GM23338 (cell line): ENCODE measurements at regions not wholly inside any gene's neighbourhood (a gene's known extent, or its start where the extent isn't known, plus 50 kb on each side); places are given as distances from the start of the nearest gene placed in this dataset.

ENCODE experiments used
- ATAC-seq: fragments of 200-7000 bp; cut with Tn5 transposase; 3 replicates; pipeline ENCODE4 v1.9.1; 2020
- DNase-seq: peaks from one replicate; pipeline ENCODE4 v3.0.0-alpha.2; 2015; ENCODE audit warnings: low spot score
- H2AFZ ChIP-seq: fragments of 200-600 bp; sonication (generic); 2 replicates; pipeline ENCODE4 v1.8.0; 2016; ENCODE audit warnings: antibody characterized with exemption, mild to moderate bottlenecking, moderate library complexity
- H3F3A ChIP-seq: fragments of 200-600 bp; sonication (generic); replicated peaks from 2 replicates; pipeline ENCODE4 v1.8.0; 2017; ENCODE audit warnings: antibody characterized with exemption, mixed run types, low read depth
- H3K27ac ChIP-seq: fragments of 200-600 bp; sonication (generic); 2 replicates; pipeline ENCODE4 v1.6.1; 2016; ENCODE audit warnings: low read depth
- H3K27me3 ChIP-seq: fragments of 200-600 bp; sonication (generic); 2 replicates; pipeline ENCODE4 v1.8.0; 2016; ENCODE audit warnings: mild to moderate bottlenecking, mixed run types, moderate library complexity; ENCODE audit not compliant: insufficient read depth
- H3K36me3 ChIP-seq: fragments of 200-600 bp; sonication (generic); 2 replicates; pipeline ENCODE4 v1.8.0; 2016; ENCODE audit warnings: mild to moderate bottlenecking; ENCODE audit not compliant: insufficient read depth
- H3K4me1 ChIP-seq: fragments of 200-600 bp; sonication (generic); 2 replicates; pipeline ENCODE4 v1.8.0; 2016; ENCODE audit warnings: mild to moderate bottlenecking, moderate library complexity; ENCODE audit not compliant: insufficient read depth
- H3K4me2 ChIP-seq: fragments of 200-600 bp; sonication (generic); 2 replicates; pipeline ENCODE4 v1.7.1; 2017; ENCODE audit warnings: mixed run types
- H3K4me3 ChIP-seq: fragments of 200-600 bp; sonication (generic); 2 replicates; pipeline ENCODE4 v1.6.1; 2016; ENCODE audit warnings: mixed run types
- H3K79me2 ChIP-seq: fragments of 200-600 bp; sonication (generic); replicated peaks from 2 replicates; pipeline ENCODE4 v1.8.0; 2017; ENCODE audit warnings: mild to moderate bottlenecking; ENCODE audit not compliant: insufficient read depth
- H3K9me2 ChIP-seq: fragments of 200-600 bp; sonication (generic); 2 replicates; pipeline ENCODE4 v1.8.0; 2017; ENCODE audit not compliant: insufficient read depth
- H4K20me1 ChIP-seq: fragments of 200-600 bp; sonication (generic); replicated peaks from 2 replicates; pipeline ENCODE4 v1.8.0; 2017; ENCODE audit warnings: mild to moderate bottlenecking; ENCODE audit not compliant: insufficient read depth
- H3K27ac Mint-ChIP-seq: 2 replicates; pipeline ENCODE4 v1.8.0; 2020; ENCODE audit warnings: inconsistent platforms, mild to moderate bottlenecking, moderate library complexity, mixed read lengths
- H3K27me3 Mint-ChIP-seq: 3 replicates; pipeline ENCODE4 v1.8.0; 2022; ENCODE audit warnings: low read depth, mild to moderate bottlenecking, moderate library complexity, mixed read lengths, inconsistent platforms; ENCODE audit not compliant: insufficient read depth, poor library complexity
- H3K36me3 Mint-ChIP-seq: 3 replicates; pipeline ENCODE4 v1.8.0; 2021; ENCODE audit warnings: low read depth, mild to moderate bottlenecking, inconsistent platforms, moderate library complexity, mixed read lengths
- H3K4me1 Mint-ChIP-seq: 3 replicates; pipeline ENCODE4 v1.8.0; 2020; ENCODE audit warnings: mild to moderate bottlenecking, inconsistent platforms, mixed read lengths
- H3K4me3 Mint-ChIP-seq: 3 replicates; pipeline ENCODE4 v1.8.0; 2021; ENCODE audit warnings: moderate library complexity, mild to moderate bottlenecking, inconsistent platforms, mixed read lengths
- H3K9me3 Mint-ChIP-seq: 3 replicates; pipeline ENCODE4 v1.8.0; 2020; ENCODE audit warnings: moderate library complexity, mild to moderate bottlenecking, inconsistent platforms, mixed read lengths
- CREB1 ChIP-seq: fragments of 250-450 bp; sonication (Bioruptor Pico); IDR thresholded peaks from 2 replicates; pipeline ENCODE4 v1.5.0; 2020; ENCODE audit warnings: low read depth, mild to moderate bottlenecking, moderate library complexity
- EZH2phosphoT487 ChIP-seq: fragments of 200-600 bp; sonication (generic); IDR thresholded peaks from one replicate; pipeline ENCODE4 v1.8.1; 2018; ENCODE audit warnings: antibody characterized with exemption; ENCODE audit not compliant: unreplicated experiment
- NANOG ChIP-seq: IDR thresholded peaks from 2 replicates; pipeline ENCODE4 v1.6.1; 2016; ENCODE audit warnings: antibody characterized with exemption, borderline replicate concordance
- POLR2AphosphoS5 ChIP-seq: IDR thresholded peaks from 2 replicates; pipeline ENCODE4 v1.6.1; 2016; ENCODE audit warnings: antibody characterized with exemption, low read depth
- STAT1 ChIP-seq: IDR thresholded peaks from one replicate; pipeline ENCODE4 v1.6.1; 2016; ENCODE audit warnings: antibody characterized with exemption; ENCODE audit not compliant: unreplicated experiment
- ZNF114 ChIP-seq: fragments of 250-450 bp; sonication (Bioruptor Pico); IDR thresholded peaks from 2 replicates; pipeline ENCODE4 v1.5.0; 2020; ENCODE audit warnings: mild to moderate bottlenecking, moderate library complexity
- ZNF331 ChIP-seq: fragments of 250-450 bp; sonication (Bioruptor Pico); IDR thresholded peaks from 2 replicates; pipeline ENCODE4 v1.5.0; 2020; ENCODE audit warnings: low read depth, mild to moderate bottlenecking, moderate library complexity
- TF ChIP-seq, protein P1 (sequence below): IDR thresholded peaks from one replicate; pipeline ENCODE4 v1.6.1; 2018; ENCODE audit warnings: antibody characterized with exemption; ENCODE audit not compliant: unreplicated experiment
- TF ChIP-seq, protein P2 (sequence below), 2 experiments: fragments of 200-600 bp in 1 of 2; sonication (generic) in 1 of 2; conservative IDR thresholded peaks; 2 replicates each; pipeline versions ENCODE4 v1.5.1 to v1.6.1; 2016 to 2017; ENCODE audit warnings: antibody characterized with exemption in 2 of 2, low read depth in 2 of 2, mild to moderate bottlenecking in 2 of 2, moderate library complexity in 1 of 2

DNA sequence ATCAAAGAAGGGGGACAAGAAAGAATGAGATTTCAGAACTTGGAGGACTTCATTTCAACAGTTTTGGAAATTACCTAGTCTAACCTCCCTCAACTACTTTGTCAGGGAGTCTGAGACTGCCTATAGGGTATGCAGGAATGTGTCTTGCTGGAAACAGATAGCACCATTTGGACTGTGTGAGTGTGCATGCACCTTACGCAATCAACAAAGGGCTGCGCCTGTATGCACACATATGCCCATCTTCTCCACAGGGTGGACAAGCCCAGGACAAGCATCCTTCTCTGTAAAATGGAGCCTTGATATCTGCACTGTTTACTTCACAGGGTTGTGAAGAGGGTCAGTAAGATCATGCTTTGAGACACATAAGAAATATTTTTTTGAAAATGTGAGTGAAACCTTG is 305.7 kb upstream of the ASIC2 start:
- Mint-ChIP-seq H3K4me1 (peaks cover 11% of the 10 kb centered on the region), H3K9me3 (no peaks in the 10 kb centered on the region), H3K36me3 (no peaks in the 10 kb centered on the region), H3K27me3 (no peaks in the 10 kb centered on the region), H3K4me3 (no peak overlapping the region), H3K27ac (no peak overlapping the region)
- H3F3A ChIP-seq: no peaks in the 10 kb centered on the region
- no peaks in the 10 kb centered on the region for H4K20me1 ChIP-seq
- no peak overlapping the region for H3K4me3 ChIP-seq
- peaks cover 9% of the 10 kb centered on the region for H3K9me2 ChIP-seq
- DNase-seq (no peak), ATAC-seq (no peak)
- no peaks in the 10 kb centered on the region for H3K27me3 ChIP-seq
- peaks cover 16% of the 10 kb centered on the region; the same call in 1 of the 2 replicates for H3K4me1 ChIP-seq
- H3K36me3 ChIP-seq: no peaks in the 10 kb centered on the region
- TF ChIP-seq, protein P1, sequence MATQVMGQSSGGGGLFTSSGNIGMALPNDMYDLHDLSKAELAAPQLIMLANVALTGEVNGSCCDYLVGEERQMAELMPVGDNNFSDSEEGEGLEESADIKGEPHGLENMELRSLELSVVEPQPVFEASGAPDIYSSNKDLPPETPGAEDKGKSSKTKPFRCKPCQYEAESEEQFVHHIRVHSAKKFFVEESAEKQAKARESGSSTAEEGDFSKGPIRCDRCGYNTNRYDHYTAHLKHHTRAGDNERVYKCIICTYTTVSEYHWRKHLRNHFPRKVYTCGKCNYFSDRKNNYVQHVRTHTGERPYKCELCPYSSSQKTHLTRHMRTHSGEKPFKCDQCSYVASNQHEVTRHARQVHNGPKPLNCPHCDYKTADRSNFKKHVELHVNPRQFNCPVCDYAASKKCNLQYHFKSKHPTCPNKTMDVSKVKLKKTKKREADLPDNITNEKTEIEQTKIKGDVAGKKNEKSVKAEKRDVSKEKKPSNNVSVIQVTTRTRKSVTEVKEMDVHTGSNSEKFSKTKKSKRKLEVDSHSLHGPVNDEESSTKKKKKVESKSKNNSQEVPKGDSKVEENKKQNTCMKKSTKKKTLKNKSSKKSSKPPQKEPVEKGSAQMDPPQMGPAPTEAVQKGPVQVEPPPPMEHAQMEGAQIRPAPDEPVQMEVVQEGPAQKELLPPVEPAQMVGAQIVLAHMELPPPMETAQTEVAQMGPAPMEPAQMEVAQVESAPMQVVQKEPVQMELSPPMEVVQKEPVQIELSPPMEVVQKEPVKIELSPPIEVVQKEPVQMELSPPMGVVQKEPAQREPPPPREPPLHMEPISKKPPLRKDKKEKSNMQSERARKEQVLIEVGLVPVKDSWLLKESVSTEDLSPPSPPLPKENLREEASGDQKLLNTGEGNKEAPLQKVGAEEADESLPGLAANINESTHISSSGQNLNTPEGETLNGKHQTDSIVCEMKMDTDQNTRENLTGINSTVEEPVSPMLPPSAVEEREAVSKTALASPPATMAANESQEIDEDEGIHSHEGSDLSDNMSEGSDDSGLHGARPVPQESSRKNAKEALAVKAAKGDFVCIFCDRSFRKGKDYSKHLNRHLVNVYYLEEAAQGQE: no peak
- TF ChIP-seq EZH2phosphoT487 (no peak), POLR2AphosphoS5 (no peak), STAT1 (no peak)
- no peak overlapping the region for H2AFZ ChIP-seq
- H3K4me2 ChIP-seq: no peak overlapping the region
- H3K27ac ChIP-seq: no peak overlapping the region
- H3K79me2 ChIP-seq: no peaks in the 10 kb centered on the region; the same call in 1 of the 2 replicates

- Histone ChIP-seq H3F3A (no peaks in the 10 kb centered on the region), H3K27me3 (no peaks in the 10 kb centered on the region), H4K20me1 (no peaks in the 10 kb centered on the region), H3K9me2 (peaks cover 4% of the 10 kb centered on the region; the same call in 1 of the 2 replicates), H3K4me3 (no peak overlapping the region), H2AFZ (no peak overlapping the region), H3K36me3 (no peaks in the 10 kb centered on the region), H3K4me1 (no peaks in the 10 kb centered on the region), H3K4me2 (no peak overlapping the region), H3K27ac (no peak overlapping the region), H3K79me2 (no peaks in the 10 kb centered on the region)
- H3K9me3 Mint-ChIP-seq: no peaks in the 10 kb centered on the region
- ATAC-seq: peak; percentile 63
- no peak overlapping the region for H3K4me3 Mint-ChIP-seq
- DNase-seq: peak; percentile 50
- no peaks in the 10 kb centered on the region for H3K4me1 Mint-ChIP-seq
- H3K27me3 Mint-ChIP-seq: peaks cover 2% of the 10 kb centered on the region
- H3K27ac Mint-ChIP-seq: no peak overlapping the region
- H3K36me3 Mint-ChIP-seq: no peaks in the 10 kb centered on the region
- TF ChIP-seq POLR2AphosphoS5 (no peak), ZNF114 (CRISPR knock-in tag) (no peak), ZNF331 (CRISPR knock-in tag) (no peak), NANOG (no peak), CREB1 (CRISPR knock-in tag) (no peak)
- TF ChIP-seq, protein P2, sequence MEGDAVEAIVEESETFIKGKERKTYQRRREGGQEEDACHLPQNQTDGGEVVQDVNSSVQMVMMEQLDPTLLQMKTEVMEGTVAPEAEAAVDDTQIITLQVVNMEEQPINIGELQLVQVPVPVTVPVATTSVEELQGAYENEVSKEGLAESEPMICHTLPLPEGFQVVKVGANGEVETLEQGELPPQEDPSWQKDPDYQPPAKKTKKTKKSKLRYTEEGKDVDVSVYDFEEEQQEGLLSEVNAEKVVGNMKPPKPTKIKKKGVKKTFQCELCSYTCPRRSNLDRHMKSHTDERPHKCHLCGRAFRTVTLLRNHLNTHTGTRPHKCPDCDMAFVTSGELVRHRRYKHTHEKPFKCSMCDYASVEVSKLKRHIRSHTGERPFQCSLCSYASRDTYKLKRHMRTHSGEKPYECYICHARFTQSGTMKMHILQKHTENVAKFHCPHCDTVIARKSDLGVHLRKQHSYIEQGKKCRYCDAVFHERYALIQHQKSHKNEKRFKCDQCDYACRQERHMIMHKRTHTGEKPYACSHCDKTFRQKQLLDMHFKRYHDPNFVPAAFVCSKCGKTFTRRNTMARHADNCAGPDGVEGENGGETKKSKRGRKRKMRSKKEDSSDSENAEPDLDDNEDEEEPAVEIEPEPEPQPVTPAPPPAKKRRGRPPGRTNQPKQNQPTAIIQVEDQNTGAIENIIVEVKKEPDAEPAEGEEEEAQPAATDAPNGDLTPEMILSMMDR (conservative IDR thresholded peaks at IDR 0.05; ENCODE audit: low read depth in 2 of 2): no peak
- TF ChIP-seq, protein P1: no peak
These were observed 309.9 kb upstream of the ASIC2 start for GRCh38 chr17:33602981-33603380.
